H1 (cell line): ENCODE measurements at regions not wholly inside any gene's neighbourhood (a gene's known extent, or its start where the extent isn't known, plus 50 kb on each side); places are given as distances from the start of the nearest gene placed in this dataset.

ENCODE experiments used
- ASH2L ChIP-seq: fragments of 200-600, 300-600 bp; sonication (generic); IDR thresholded peaks from one replicate; pipeline ENCODE4 v1.7.1; 2017; ENCODE audit warnings: low read length
- MAX ChIP-seq: IDR thresholded peaks from 2 replicates; pipeline ENCODE4 v1.6.1; 2012; ENCODE audit warnings: inconsistent platforms
- PHF8 ChIP-seq: fragments of 200-600 bp; sonication (generic); conservative IDR thresholded peaks from 2 replicates; pipeline ENCODE4 v1.7.1; 2012; ENCODE audit warnings: low read depth, mild to moderate bottlenecking, inconsistent platforms, low read length, moderate library complexity
- RFX5 ChIP-seq: IDR thresholded peaks from 2 replicates; pipeline ENCODE4 v1.6.1; 2011; ENCODE audit warnings: low read depth, low read length, improper control_type of control experiment, borderline replicate concordance
- SIX5 ChIP-seq: IDR thresholded peaks from 2 replicates; pipeline ENCODE4 v1.6.1; 2011; ENCODE audit warnings: mild to moderate bottlenecking, low read depth, low read length
- TBP ChIP-seq: IDR thresholded peaks from 2 replicates; pipeline ENCODE4 v1.6.1; 2011; ENCODE audit warnings: low read depth, low read length, improper control_type of control experiment

- no peak for TF ChIP-seq RFX5
- no peak for TF ChIP-seq PHF8
- no peak for TF ChIP-seq SIX5
- TF ChIP-seq TBP = no peak
- no peak for TF ChIP-seq MAX
- TF ChIP-seq ASH2L = no peak
Measured at GRCh38 chr11:107157809-107158187, 139.5 kb upstream of the GUCY1A2 start (continued).
